NB4 (cell line): ENCODE measurements at regions not wholly inside any gene's neighbourhood (a gene's known extent, or its start where the extent isn't known, plus 50 kb on each side); places are given as distances from the start of the nearest gene placed in this dataset.

Source experiments
- DNase-seq: peaks from one replicate; pipeline ENCODE4 v3.0.0; 2010; ENCODE audit warnings: low read depth
- H3K4me3 ChIP-seq: one replicate; pipeline ENCODE4 v1.5.1; 2011; ENCODE audit warnings: mild to moderate bottlenecking, low read depth, low read length, moderate library complexity
- CTCF ChIP-seq: IDR thresholded peaks from one replicate; pipeline ENCODE4 v1.5.1; 2012; ENCODE audit warnings: low read depth, low read length
- MYC ChIP-seq: IDR thresholded peaks from 2 replicates; pipeline ENCODE4 v1.6.1; 2011; ENCODE audit warnings: low read depth, low read length
- POLR2A ChIP-seq: IDR thresholded peaks from 2 replicates; pipeline ENCODE4 v1.6.1; 2011; ENCODE audit warnings: mild to moderate bottlenecking; ENCODE audit not compliant: insufficient read length; ENCODE audit errors: extremely low read depth
- TF ChIP-seq, protein P1 (sequence below): IDR thresholded peaks from 2 replicates; pipeline ENCODE4 v1.6.1; 2011; ENCODE audit warnings: low read depth, low read length

DNA sequence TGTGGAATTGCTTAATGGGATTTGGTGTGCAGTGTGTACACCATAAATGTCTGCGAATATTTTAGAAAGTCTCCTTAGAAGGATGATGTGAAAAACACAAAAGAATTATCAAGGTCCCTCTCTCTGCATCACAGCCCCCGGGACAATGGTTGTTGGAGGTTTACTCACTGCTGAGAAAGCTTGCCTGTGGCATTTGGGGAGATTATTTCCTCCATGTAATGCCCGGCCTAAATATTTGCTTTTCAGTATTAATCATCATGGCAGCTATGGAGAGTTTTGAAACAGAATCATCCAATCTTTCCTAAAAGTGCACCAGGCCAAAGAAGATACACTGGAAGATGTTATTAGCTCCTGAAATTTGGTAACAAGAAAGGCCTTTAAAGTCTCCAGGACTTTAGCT, 113.8 kb upstream of the ADCY1 start:
- no peak for DNase-seq
- no peak for TF ChIP-seq CTCF
- no peak for TF ChIP-seq POLR2A
- TF ChIP-seq, protein P1, sequence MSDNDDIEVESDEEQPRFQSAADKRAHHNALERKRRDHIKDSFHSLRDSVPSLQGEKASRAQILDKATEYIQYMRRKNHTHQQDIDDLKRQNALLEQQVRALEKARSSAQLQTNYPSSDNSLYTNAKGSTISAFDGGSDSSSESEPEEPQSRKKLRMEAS, result no peak
- no peak for TF ChIP-seq MYC
- H3K4me3 ChIP-seq, result no peak overlapping the region

DNA sequence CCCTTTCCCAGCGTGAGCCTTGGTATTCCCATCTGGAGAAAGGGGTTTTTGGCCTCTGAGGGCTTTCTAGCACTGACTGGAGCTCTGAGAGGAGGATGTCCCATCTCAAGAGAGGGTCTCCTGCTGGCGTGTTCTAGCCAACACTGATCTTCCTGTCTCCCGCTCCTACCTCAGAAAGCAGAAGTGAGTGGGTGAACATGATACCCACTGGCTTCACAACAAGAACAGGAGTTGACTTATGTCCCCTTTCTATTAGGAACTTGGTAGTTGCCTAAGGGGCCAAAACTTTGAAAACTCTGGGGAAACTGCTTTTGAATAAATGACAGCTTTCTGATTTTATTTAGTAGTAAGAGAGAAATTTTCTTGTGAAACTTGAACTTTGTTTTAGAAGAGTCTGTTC, 113.1 kb upstream of the ADCY1 start:
- DNase-seq, result no peak
- TF ChIP-seq, protein P1, result no peak
- TF ChIP-seq POLR2A (no peak), CTCF (no peak), MYC (no peak)
- H3K4me3 ChIP-seq, result no peak overlapping the region

GRCh38 chr7:45469103-45469502, 105.1 kb upstream of the ADCY1 start:
- no peak for DNase-seq
- TF ChIP-seq POLR2A (no peak), MYC (no peak), CTCF (no peak)
- TF ChIP-seq, protein P1, result no peak
- no peak overlapping the region for H3K4me3 ChIP-seq

- H3K4me3 ChIP-seq, result no peak overlapping the region
- no peak for DNase-seq
Measured at GRCh38 chr7:45470031-45470430, 104.1 kb upstream of the ADCY1 start.

DNA sequence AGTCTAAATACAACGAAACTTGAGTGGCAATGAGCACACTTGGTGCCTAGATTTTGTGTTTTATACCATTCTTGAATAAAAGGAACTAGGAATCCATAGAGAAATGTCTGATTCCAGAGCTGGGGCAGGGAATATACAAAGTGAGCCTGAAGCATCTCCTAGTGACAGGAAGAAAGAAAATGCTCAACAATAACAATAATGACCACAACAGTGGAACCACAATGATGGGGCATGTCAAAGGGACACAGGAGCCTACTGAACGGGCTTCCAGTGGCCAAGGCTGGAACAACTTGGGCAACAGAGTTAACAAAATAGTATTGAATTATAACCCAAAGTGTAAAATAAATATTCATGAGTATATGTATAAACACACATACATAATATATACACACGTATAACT, 94.4 kb upstream of the ADCY1 start:
- no peak overlapping the region for H3K4me3 ChIP-seq
- TF ChIP-seq CTCF, result no peak
- TF ChIP-seq POLR2A, result no peak
- TF ChIP-seq, protein P1, result no peak
- no peak for TF ChIP-seq MYC
- DNase-seq, result no peak

More at GRCh38 chr7:45470031-45470430, 104.1 kb upstream of the ADCY1 start:
- TF ChIP-seq, protein P1, result no peak
- TF ChIP-seq MYC (no peak), CTCF (no peak), POLR2A (no peak)

- TF ChIP-seq POLR2A (no peak), MYC (no peak), CTCF (no peak)
- TF ChIP-seq, protein P1, result no peak
- DNase-seq, result peak; percentile 35
- no peak overlapping the region for H3K4me3 ChIP-seq
Measured at GRCh38 chr7:45482451-45482850, 91.7 kb upstream of the ADCY1 start.
